HEK293 (cell line): ENCODE measurements at regions not wholly inside any gene's neighbourhood (a gene's known extent, or its start where the extent isn't known, plus 50 kb on each side); places are given as distances from the start of the nearest gene placed in this dataset.

Experiments used
- CTCF ChIA-PET: fragments of 350-600 bp; formaldehyde crosslinking; extraction: SDS; loops from one replicate; lab custom pipeline; 2021; ENCODE audit warnings: antibody characterized with exemption; lab: Yijun Ruan, JAX
- POLR2A ChIA-PET: fragments of 300-600 bp; formaldehyde crosslinking; extraction: SDS; loops from one replicate; lab custom pipeline; 2020; ENCODE audit warnings: antibody characterized with exemption, inconsistent platforms; lab: Yijun Ruan, JAX
- H3K27ac ChIP-seq: fragments of 200-500 bp; sonication (Bioruptor generic); 2 replicates; pipeline ENCODE4 v1.5.1; 2014; ENCODE audit warnings: low read depth, low read length, control low read depth, inconsistent platforms; ENCODE audit errors: extremely low read depth
- H3K36me3 ChIP-seq, 2 experiments: fragments of 200-500 bp in 1 of 2; sonication (Bioruptor generic) in 1 of 2; 1 replicate in 1 of 2; 2 replicates in 1 of 2; pipeline ENCODE4 v1.5.1; 2014 to 2017; ENCODE audit warnings: inconsistent platforms in 2 of 2, low read length in 2 of 2; ENCODE audit not compliant: control insufficient read depth in 2 of 2, insufficient read depth in 1 of 2
- H3K4me1 ChIP-seq: fragments of 200-500 bp; sonication (Bioruptor generic); 2 replicates; pipeline ENCODE4 v1.5.1; 2014; ENCODE audit warnings: mild to moderate bottlenecking, low read length, inconsistent platforms; ENCODE audit not compliant: control insufficient read depth, insufficient read depth
- H3K4me3 ChIP-seq: 2 replicates; pipeline ENCODE4 v1.5.1; 2011; ENCODE audit warnings: low read depth, mild to moderate bottlenecking, control low read depth, low read length, moderate library complexity
- H3K9me3 ChIP-seq: fragments of 200-500 bp; sonication (Bioruptor generic); 2 replicates; pipeline ENCODE4 v1.5.1; 2014; ENCODE audit warnings: low read depth, low read length, inconsistent platforms; ENCODE audit not compliant: control insufficient read depth, insufficient read depth
- GLIS1 ChIP-seq: fragments of 450-650 bp; formaldehyde crosslinking; IDR thresholded peaks from 2 replicates; pipeline ENCODE4 v1.5.1; 2016; ENCODE audit warnings: missing biosample characterization, missing genetic modification characterization
- HIC1 ChIP-seq: fragments of 450-650 bp; formaldehyde crosslinking; IDR thresholded peaks from 2 replicates; pipeline ENCODE4 v1.5.1; 2016; ENCODE audit warnings: missing biosample characterization, missing genetic modification characterization
- INSM2 ChIP-seq: fragments of 450-650 bp; formaldehyde crosslinking; IDR thresholded peaks from 2 replicates; pipeline ENCODE4 v1.5.1; 2016; ENCODE audit warnings: missing biosample characterization, missing genetic modification characterization
- MEIS1 ChIP-seq: sonication (generic); formaldehyde crosslinking; IDR thresholded peaks from 2 replicates; pipeline ENCODE4 v1.8.1; 2022; ENCODE audit warnings: missing genetic modification reagents, mild to moderate bottlenecking, borderline replicate concordance
- REST ChIP-seq: fragments of 450-650 bp; formaldehyde crosslinking; IDR thresholded peaks from 2 replicates; pipeline ENCODE4 v1.5.1; 2016; ENCODE audit warnings: missing biosample characterization, missing genetic modification characterization
- SCRT2 ChIP-seq: fragments of 450-650 bp; formaldehyde crosslinking; IDR thresholded peaks from 2 replicates; pipeline ENCODE4 v1.5.1; 2016; ENCODE audit warnings: missing biosample characterization, missing genetic modification characterization
- ZBTB8A ChIP-seq: fragments of 450-650 bp; formaldehyde crosslinking; IDR thresholded peaks from 2 replicates; pipeline ENCODE4 v1.5.1; 2016; ENCODE audit warnings: missing biosample characterization, missing genetic modification characterization
- ZEB2 ChIP-seq: fragments of 450-650 bp; formaldehyde crosslinking; IDR thresholded peaks from 2 replicates; pipeline ENCODE4 v1.5.1; 2016; ENCODE audit warnings: missing biosample characterization, missing genetic modification characterization
- ZFHX2 ChIP-seq: fragments of 450-650 bp; formaldehyde crosslinking; conservative IDR thresholded peaks from 2 replicates; pipeline ENCODE4 v1.5.1; 2016; ENCODE audit warnings: missing biosample characterization, missing genetic modification characterization
- ZIC2 ChIP-seq: fragments of 450-650 bp; formaldehyde crosslinking; IDR thresholded peaks from 2 replicates; pipeline ENCODE4 v1.5.1; 2016; ENCODE audit warnings: missing biosample characterization, missing genetic modification characterization
- ZNF112 ChIP-seq: fragments of 450-650 bp; formaldehyde crosslinking; IDR thresholded peaks from 2 replicates; pipeline ENCODE4 v1.5.0; 2017; ENCODE audit warnings: missing biosample characterization, missing genetic modification characterization
- ZNF169 ChIP-seq: fragments of 450-650 bp; formaldehyde crosslinking; IDR thresholded peaks from 2 replicates; pipeline ENCODE4 v1.5.1; 2016; ENCODE audit warnings: missing biosample characterization, missing genetic modification characterization
- ZNF175 ChIP-seq: fragments of 450-650 bp; formaldehyde crosslinking; IDR thresholded peaks from 2 replicates; pipeline ENCODE4 v1.5.1; 2016; ENCODE audit warnings: missing biosample characterization, missing genetic modification characterization
- ZNF18 ChIP-seq: fragments of 450-650 bp; formaldehyde crosslinking; IDR thresholded peaks from 2 replicates; pipeline ENCODE4 v1.5.1; 2016; ENCODE audit warnings: missing biosample characterization, missing genetic modification characterization
- ZNF184 ChIP-seq: fragments of 450-650 bp; IDR thresholded peaks from 2 replicates; pipeline ENCODE4 v1.5.1; 2018; ENCODE audit warnings: missing biosample characterization, mild to moderate bottlenecking, missing genetic modification characterization
- ZNF24 ChIP-seq: fragments of 450-650 bp; formaldehyde crosslinking; IDR thresholded peaks from 2 replicates; pipeline ENCODE4 v1.5.1; 2016; ENCODE audit warnings: missing biosample characterization, missing genetic modification characterization
- ZNF266 ChIP-seq: fragments of 450-650 bp; formaldehyde crosslinking; IDR thresholded peaks from 2 replicates; pipeline ENCODE4 v1.5.1; 2016; ENCODE audit warnings: missing biosample characterization, missing genetic modification characterization, low read depth
- ZNF350 ChIP-seq: fragments of 450-650 bp; formaldehyde crosslinking; IDR thresholded peaks from 2 replicates; pipeline ENCODE4 v1.5.0; 2017; ENCODE audit warnings: missing biosample characterization, mild to moderate bottlenecking, missing genetic modification characterization
- ZNF362 ChIP-seq: fragments of 450-650 bp; formaldehyde crosslinking; IDR thresholded peaks from 2 replicates; pipeline ENCODE4 v1.5.1; 2016; ENCODE audit warnings: missing biosample characterization, missing genetic modification characterization
- ZNF423 ChIP-seq: fragments of 450-650 bp; formaldehyde crosslinking; IDR thresholded peaks from 2 replicates; pipeline ENCODE4 v1.5.1; 2016; ENCODE audit warnings: missing biosample characterization, missing genetic modification characterization
- ZNF510 ChIP-seq: fragments of 450-650 bp; formaldehyde crosslinking; IDR thresholded peaks from 2 replicates; pipeline ENCODE4 v1.5.1; 2018; ENCODE audit warnings: mild to moderate bottlenecking, missing genetic modification characterization, missing biosample characterization; ENCODE audit not compliant: insufficient replicate concordance
- ZNF514 ChIP-seq: fragments of 450-650 bp; formaldehyde crosslinking; IDR thresholded peaks from 2 replicates; pipeline ENCODE4 v1.5.1; 2016; ENCODE audit warnings: missing biosample characterization, missing genetic modification characterization
- ZNF530 ChIP-seq: fragments of 450-650 bp; formaldehyde crosslinking; IDR thresholded peaks from 2 replicates; pipeline ENCODE4 v1.5.1; 2016; ENCODE audit warnings: low read depth, missing biosample characterization, missing genetic modification characterization
- ZNF555 ChIP-seq: fragments of 450-650 bp; formaldehyde crosslinking; conservative IDR thresholded peaks from 2 replicates; pipeline ENCODE4 v1.5.1; 2017; ENCODE audit warnings: missing biosample characterization, mild to moderate bottlenecking, missing genetic modification characterization, inconsistent platforms
- ZNF580 ChIP-seq: fragments of 450-650 bp; formaldehyde crosslinking; IDR thresholded peaks from 2 replicates; pipeline ENCODE4 v1.5.1; 2016; ENCODE audit warnings: missing biosample characterization, missing genetic modification characterization
- ZNF610 ChIP-seq: fragments of 450-650 bp; formaldehyde crosslinking; IDR thresholded peaks from 2 replicates; pipeline ENCODE4 v1.5.1; 2016; ENCODE audit warnings: missing biosample characterization, missing genetic modification characterization, borderline replicate concordance
- ZNF677 ChIP-seq: fragments of 450-650 bp; IDR thresholded peaks from 2 replicates; pipeline ENCODE4 v1.5.0; 2018; ENCODE audit warnings: missing biosample characterization, mild to moderate bottlenecking, missing genetic modification characterization, moderate library complexity
- ZSCAN16 ChIP-seq: fragments of 450-650 bp; formaldehyde crosslinking; IDR thresholded peaks from 2 replicates; pipeline ENCODE4 v1.5.1; 2016; ENCODE audit warnings: missing biosample characterization, missing genetic modification characterization

GRCh38 chr18:40063488-40063887 is 1891.5 kb upstream of the PIK3C3 start:
- TF ChIP-seq ZNF530: no peak
- TF ChIP-seq ZFHX2 (tag by site-specific recombination): no peak
- TF ChIP-seq ZBTB8A (tag by site-specific recombination): no peak
- TF ChIP-seq ZEB2 (tag by site-specific recombination): no peak
- no peak for TF ChIP-seq ZNF362 (tag by site-specific recombination)
- TF ChIP-seq ZNF580: no peak
- no peak for TF ChIP-seq ZNF677 (tag by site-specific recombination)
- TF ChIP-seq ZNF184: no peak
- TF ChIP-seq GLIS1 (tag by site-specific recombination): no peak
- TF ChIP-seq ZNF423: no peak
- H3K4me1 ChIP-seq: no peaks in the 10 kb centered on the region
- H3K9me3 ChIP-seq: no peaks in the 10 kb centered on the region
- ChIA-PET CTCF (no interaction called here), POLR2A (no interaction called here)
- H3K36me3 ChIP-seq: no peaks in the 10 kb centered on the region
- H3K4me3 ChIP-seq: no peak overlapping the region
- H3K27ac ChIP-seq: no peak overlapping the region

GRCh38 chr18:40061086-40061485 is 1893.9 kb upstream of the PIK3C3 start:
- ChIA-PET CTCF (no interaction called here), POLR2A (no interaction called here)
- no peak overlapping the region for H3K4me3 ChIP-seq
- no peaks in the 10 kb centered on the region for H3K36me3 ChIP-seq
- no peaks in the 10 kb centered on the region for H3K9me3 ChIP-seq
- H3K27ac ChIP-seq: no peak overlapping the region
- no peaks in the 10 kb centered on the region for H3K4me1 ChIP-seq
- TF ChIP-seq ZNF510 (tag by site-specific recombination) (no peak), ZNF555 (tag by site-specific recombination) (no peak), MEIS1 (CRISPR knock-in tag) (no peak), REST (no peak), INSM2 (tag by site-specific recombination) (no peak), SCRT2 (tag by site-specific recombination) (no peak), ZNF18 (tag by site-specific recombination) (no peak), ZNF610 (no peak), ZNF350 (no peak), ZIC2 (tag by site-specific recombination) (no peak), ZNF169 (tag by site-specific recombination) (no peak), ZSCAN16 (tag by site-specific recombination) (no peak), ZNF175 (tag by site-specific recombination) (no peak), ZNF112 (no peak), ZNF266 (tag by site-specific recombination) (no peak), HIC1 (no peak), ZNF24 (tag by site-specific recombination) (no peak), ZNF514 (tag by site-specific recombination) (no peak)
